ENCODE measurements at regions not wholly inside any gene's neighbourhood (a gene's known extent, or its start where the extent isn't known, plus 50 kb on each side); places are given as distances from the start of the nearest gene placed in this dataset.
"Not testable (repeated sequence)": the region's sequence is repeated elsewhere in the genome, so short reads cannot be mapped to it uniquely, and the experiment has no call there.

GRCh38 chrX:889966-890651 is 259.5 kb downstream of the SHOX start:
- H3K9me3 Mint-ChIP-seq: peaks cover 11 to 15% of the 10 kb centered on the region in 2 donors
- no peaks in the 10 kb centered on the region for H3K4me1 Mint-ChIP-seq (ENCODE audit: low read depth in 2 of 2)
- no peak for ATAC-seq (replicated peaks)

GRCh38 chrX:887724-888123 is 257.1 kb downstream of the SHOX start:
- not testable (repeated sequence) for H3K27ac Mint-ChIP-seq; H3K27me3 Mint-ChIP-seq; ATAC-seq (replicated peaks); H3K4me1 Mint-ChIP-seq (ENCODE audit: low read depth in 2 of 2); H3K4me3 Mint-ChIP-seq; DNase-seq; H3K36me3 Mint-ChIP-seq (ENCODE audit: insufficient read depth)
- peaks cover 9 to 19% of the 10 kb centered on the region in 2 donors for H3K9me3 Mint-ChIP-seq

More at GRCh38 chrX:889966-890651, 259.5 kb downstream of the SHOX start:
- H3K27me3 Mint-ChIP-seq: no peaks in the 10 kb centered on the region
- DNase-seq: no peak
- no peak overlapping the region for H3K4me3 Mint-ChIP-seq
- no peaks in the 10 kb centered on the region for H3K36me3 Mint-ChIP-seq (ENCODE audit: insufficient read depth)
- H3K27ac Mint-ChIP-seq: no peak overlapping the region

GRCh38 chrX:883588-883987 is 253.0 kb downstream of the SHOX start:
- Mint-ChIP-seq H3K36me3 (ENCODE audit: insufficient read depth) (no peaks in the 10 kb centered on the region), H3K4me1 (ENCODE audit: low read depth in 2 of 2) (no peaks in the 10 kb centered on the region), H3K27me3 (no peaks in the 10 kb centered on the region), H3K27ac (no peak overlapping the region), H3K4me3 (no peak overlapping the region), H3K9me3 (peaks cover 17 to 26% of the 10 kb centered on the region in 2 donors)
- no peak for ATAC-seq (replicated peaks)
- no peak for DNase-seq

GRCh38 chrX:879756-880698 is 249.4 kb downstream of the SHOX start:
- not testable (repeated sequence) for H3K36me3 Mint-ChIP-seq (ENCODE audit: insufficient read depth); H3K4me1 Mint-ChIP-seq (ENCODE audit: low read depth in 2 of 2); ATAC-seq (replicated peaks); DNase-seq; H3K27me3 Mint-ChIP-seq; H3K4me3 Mint-ChIP-seq; H3K27ac Mint-ChIP-seq
- peaks cover 17 to 26% of the 10 kb centered on the region in 2 donors for H3K9me3 Mint-ChIP-seq

DNA sequence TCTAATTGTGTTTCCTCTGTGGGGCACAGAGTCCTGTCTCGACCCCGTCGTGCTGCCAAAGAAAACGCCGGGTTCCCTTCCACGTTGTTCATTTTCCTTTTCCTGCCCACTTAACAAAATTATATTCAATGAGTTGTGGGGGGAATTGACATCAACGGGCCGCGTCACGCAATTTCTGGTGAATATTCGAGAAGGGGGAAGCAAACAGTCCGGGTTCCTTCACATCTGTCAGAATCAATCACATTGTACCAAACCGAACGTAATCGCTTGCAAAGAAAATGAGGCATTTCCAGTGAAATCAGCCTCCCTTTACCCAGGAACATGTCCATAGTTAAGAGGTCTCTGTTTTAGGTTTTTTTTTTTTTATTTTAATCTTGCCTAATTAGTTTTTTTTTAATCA is 243.5 kb downstream of the SHOX start:
- no peak for DNase-seq
- H3K27ac Mint-ChIP-seq: no peak overlapping the region
- no peaks in the 10 kb centered on the region for H3K36me3 Mint-ChIP-seq (ENCODE audit: insufficient read depth)
- no peaks in the 10 kb centered on the region for H3K27me3 Mint-ChIP-seq
- ATAC-seq (replicated peaks): no peak
- H3K4me3 Mint-ChIP-seq: no peak overlapping the region
- peaks cover 8 to 12% of the 10 kb centered on the region in 2 donors for H3K9me3 Mint-ChIP-seq
- H3K4me1 Mint-ChIP-seq (ENCODE audit: low read depth in 2 of 2): no peaks in the 10 kb centered on the region

GRCh38 chrX:873016-873415 is 242.4 kb downstream of the SHOX start:
- Mint-ChIP-seq H3K27ac (no peak overlapping the region), H3K4me1 (ENCODE audit: low read depth in 2 of 2) (no peaks in the 10 kb centered on the region), H3K27me3 (no peaks in the 10 kb centered on the region), H3K4me3 (no peak overlapping the region), H3K9me3 (peaks cover 8 to 12% of the 10 kb centered on the region in 2 donors), H3K36me3 (ENCODE audit: insufficient read depth) (no peaks in the 10 kb centered on the region)
- DNase-seq (no peak), ATAC-seq (replicated peaks) (no peak)

DNA sequence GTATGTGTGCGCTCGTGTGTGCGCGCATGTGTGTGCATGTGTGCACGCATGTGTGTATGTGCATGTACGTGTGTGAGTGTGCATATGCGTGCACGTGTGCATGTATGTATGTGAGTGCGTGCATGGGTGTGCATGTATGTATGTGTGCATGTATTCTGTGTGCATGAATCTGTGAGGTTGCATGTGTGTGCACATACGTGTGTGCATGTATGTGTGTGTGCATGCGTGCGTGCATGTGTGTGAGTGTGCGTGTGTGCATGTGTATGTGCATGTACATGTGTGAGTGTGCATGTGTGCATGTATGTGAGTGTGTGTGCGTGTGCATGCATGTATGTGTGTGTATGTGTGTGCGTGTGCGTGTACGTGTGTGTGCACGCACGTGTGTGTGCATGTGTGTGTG is 241.5 kb downstream of the SHOX start:
- no peak overlapping the region for H3K4me3 Mint-ChIP-seq
- H3K36me3 Mint-ChIP-seq (ENCODE audit: insufficient read depth): no peaks in the 10 kb centered on the region
- no peak overlapping the region for H3K27ac Mint-ChIP-seq
- no peaks in the 10 kb centered on the region for H3K27me3 Mint-ChIP-seq
- peaks cover 8 to 10% of the 10 kb centered on the region in 2 donors for H3K9me3 Mint-ChIP-seq
- H3K4me1 Mint-ChIP-seq (ENCODE audit: low read depth in 2 of 2): no peaks in the 10 kb centered on the region
- no peak for ATAC-seq (replicated peaks)
- no peak for DNase-seq

DNA sequence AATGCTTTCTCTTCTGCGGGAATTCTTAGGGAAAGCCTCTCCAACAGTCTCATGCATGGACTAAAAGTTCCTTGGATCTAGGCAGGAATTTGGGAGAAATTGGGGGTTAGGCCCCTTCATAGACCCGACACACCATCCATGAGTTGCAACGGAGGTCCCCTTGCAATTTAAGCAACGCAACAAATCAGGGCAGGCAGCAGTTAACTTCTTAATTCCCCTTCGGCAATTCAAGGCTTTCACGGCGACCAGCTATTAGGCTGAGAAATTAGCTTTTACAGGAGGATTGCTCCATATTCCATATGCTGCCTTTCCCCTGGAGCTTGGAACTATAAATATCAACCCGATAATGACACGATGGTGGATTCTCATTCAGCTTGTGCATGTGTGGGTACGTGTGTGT is 241.0 kb downstream of the SHOX start:
- Mint-ChIP-seq H3K27ac (no peak overlapping the region), H3K4me3 (no peak overlapping the region), H3K9me3 (peaks cover 8 to 10% of the 10 kb centered on the region in 2 donors), H3K36me3 (ENCODE audit: insufficient read depth) (no peaks in the 10 kb centered on the region), H3K27me3 (no peaks in the 10 kb centered on the region), H3K4me1 (ENCODE audit: low read depth in 2 of 2) (no peaks in the 10 kb centered on the region)
- DNase-seq (no peak), ATAC-seq (replicated peaks) (no peak)

DNA sequence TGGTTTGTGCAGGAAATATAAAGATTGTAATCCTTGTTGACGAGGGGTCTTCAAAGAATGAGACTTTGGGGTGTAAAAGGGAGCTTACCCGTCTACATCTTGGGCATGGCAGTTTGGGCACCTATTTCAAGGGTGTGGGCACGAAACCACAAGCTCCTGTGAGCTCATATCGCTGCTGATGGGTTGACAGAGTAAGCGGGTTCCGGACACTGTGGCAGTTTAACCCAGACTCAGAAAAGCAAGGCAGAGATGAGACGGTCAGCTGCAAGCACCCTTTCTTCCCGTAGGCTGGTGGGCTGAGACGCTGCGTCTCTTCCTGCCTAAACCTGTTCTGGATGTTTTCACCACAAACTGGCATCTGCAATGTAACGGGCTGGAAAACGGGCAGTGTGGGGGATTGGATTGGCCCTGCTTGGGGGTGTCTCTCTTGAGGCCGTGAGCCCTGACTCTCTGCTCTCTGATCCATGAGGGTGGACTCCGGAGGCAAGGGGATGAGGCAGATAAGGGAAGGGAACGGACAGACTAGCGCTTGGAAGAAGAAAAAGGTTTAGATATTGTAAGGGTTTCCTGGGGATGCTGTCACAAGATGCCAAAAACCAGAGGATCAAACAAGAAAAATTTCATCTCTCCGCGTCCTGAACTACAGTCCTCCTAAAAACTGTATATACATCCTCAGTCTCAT is 237.5 kb downstream of the SHOX start:
- ATAC-seq (replicated peaks) (no peak), DNase-seq (no peak)
- no peaks in the 10 kb centered on the region for H3K27me3 Mint-ChIP-seq
- H3K4me1 Mint-ChIP-seq (ENCODE audit: low read depth in 2 of 2): no peaks in the 10 kb centered on the region
- no peak overlapping the region for H3K4me3 Mint-ChIP-seq
- peaks cover 8 to 10% of the 10 kb centered on the region in 2 donors for H3K9me3 Mint-ChIP-seq
- H3K27ac Mint-ChIP-seq: no peak overlapping the region
- H3K36me3 Mint-ChIP-seq (ENCODE audit: insufficient read depth): no peaks in the 10 kb centered on the region

- H3K27me3 Mint-ChIP-seq: no peaks in the 10 kb centered on the region
- no peak overlapping the region for H3K27ac Mint-ChIP-seq
- H3K4me3 Mint-ChIP-seq: no peak overlapping the region
- H3K36me3 Mint-ChIP-seq (ENCODE audit: insufficient read depth): no peaks in the 10 kb centered on the region
- DNase-seq (no peak), ATAC-seq (replicated peaks) (no peak)
- H3K4me1 Mint-ChIP-seq (ENCODE audit: low read depth in 2 of 2): no peaks in the 10 kb centered on the region
- peaks cover 8% of the 10 kb centered on the region in 2 donors for H3K9me3 Mint-ChIP-seq
Measured at GRCh38 chrX:867502-867901, 236.9 kb downstream of the SHOX start.

DNA sequence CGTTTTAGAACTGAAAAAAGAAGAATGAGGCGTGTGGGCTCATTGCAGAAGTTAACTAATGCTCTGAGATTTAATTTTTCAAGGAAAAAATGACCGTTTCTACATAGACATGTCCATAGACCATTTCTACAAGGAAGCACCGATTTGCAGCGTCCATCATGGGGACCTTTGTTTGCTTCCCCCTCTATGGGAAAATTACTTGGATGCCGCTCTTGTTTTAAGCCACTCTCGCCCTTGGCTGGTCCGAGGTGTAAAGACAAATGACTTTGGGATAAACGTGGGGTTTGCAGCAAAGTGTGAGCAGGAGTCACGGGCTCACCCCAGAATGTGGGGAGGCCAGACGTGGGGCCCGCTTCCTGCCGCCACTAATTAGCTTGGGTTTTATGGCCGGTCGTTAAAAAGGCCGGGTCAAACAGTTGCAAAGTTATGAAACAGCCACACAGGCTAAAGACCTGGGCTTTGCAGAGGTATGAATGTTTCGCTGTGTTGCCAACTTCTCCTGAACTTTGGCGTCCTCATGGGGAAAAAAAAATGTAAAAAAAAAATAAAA is 235.9 kb downstream of the SHOX start:
- peaks cover 0 to 2% of the 10 kb centered on the region in 2 donors for H3K9me3 Mint-ChIP-seq
- DNase-seq: no peak
- H3K36me3 Mint-ChIP-seq (ENCODE audit: insufficient read depth): no peaks in the 10 kb centered on the region
- no peaks in the 10 kb centered on the region for H3K27me3 Mint-ChIP-seq
- H3K4me1 Mint-ChIP-seq (ENCODE audit: low read depth in 2 of 2): no peaks in the 10 kb centered on the region
- H3K27ac Mint-ChIP-seq: no peak overlapping the region
- H3K4me3 Mint-ChIP-seq: no peak overlapping the region
- ATAC-seq (replicated peaks): no peak

DNA sequence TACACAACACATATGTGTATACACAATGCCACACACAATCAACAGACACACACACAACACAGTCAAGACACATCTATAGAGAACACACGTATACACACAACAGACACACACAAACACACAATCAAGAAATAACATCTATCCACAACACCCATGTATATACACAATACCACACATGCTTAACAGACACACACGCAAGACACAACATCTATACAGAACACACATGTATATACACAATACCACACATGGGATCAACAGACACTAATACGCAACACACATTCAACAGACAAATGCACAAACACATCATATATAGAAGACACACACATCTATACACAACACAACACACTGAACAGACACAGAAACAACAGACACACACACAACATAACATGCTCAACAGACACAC is 234.8 kb downstream of the SHOX start:
- ATAC-seq (replicated peaks): no peak
- Mint-ChIP-seq H3K4me3 (no peak overlapping the region), H3K4me1 (ENCODE audit: low read depth in 2 of 2) (no peaks in the 10 kb centered on the region), H3K9me3 (no peaks in the 10 kb centered on the region), H3K27ac (no peak overlapping the region), H3K27me3 (no peaks in the 10 kb centered on the region), H3K36me3 (ENCODE audit: insufficient read depth) (no peaks in the 10 kb centered on the region)
- DNase-seq: no peak

DNA sequence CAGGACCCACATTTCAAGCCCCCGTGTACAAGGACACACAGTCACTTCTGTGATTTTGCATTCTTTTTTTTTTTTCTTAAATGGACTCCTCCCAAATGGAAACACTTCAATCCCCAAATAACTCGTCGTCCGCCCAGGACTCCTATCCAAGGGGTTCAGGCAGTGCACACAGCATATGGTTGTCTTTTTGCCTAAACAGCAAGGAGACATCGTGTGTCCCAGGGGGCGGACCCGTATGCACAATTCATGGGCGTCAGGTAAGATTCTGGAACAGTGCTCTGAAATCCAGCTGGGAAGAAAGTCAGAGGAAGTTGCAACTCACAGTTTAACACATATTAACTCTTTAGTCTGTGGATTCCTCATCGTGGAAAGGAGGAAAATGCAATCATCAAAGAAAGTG is 231.3 kb downstream of the SHOX start:
- H3K27me3 Mint-ChIP-seq: no peaks in the 10 kb centered on the region
- H3K4me3 Mint-ChIP-seq: no peak overlapping the region
- H3K36me3 Mint-ChIP-seq (ENCODE audit: insufficient read depth): no peaks in the 10 kb centered on the region
- DNase-seq (no peak), ATAC-seq (replicated peaks) (no peak)
- H3K4me1 Mint-ChIP-seq (ENCODE audit: low read depth in 2 of 2): no peaks in the 10 kb centered on the region
- H3K27ac Mint-ChIP-seq: no peak overlapping the region
- peaks cover 0 to 4% of the 10 kb centered on the region in 2 donors for H3K9me3 Mint-ChIP-seq
